Stomach (tissue), 8 donors: ENCODE measurements at regions not wholly inside any gene's neighbourhood (a gene's known extent, or its start where the extent isn't known, plus 50 kb on each side); places are given as distances from the start of the nearest gene placed in this dataset.
A peak's percentile ranks its signal among the peaks of the same experiment; 100 is the strongest.

ENCODE experiments used
- DNase-seq, 2 donors: peaks; one replicate each; pipeline versions ENCODE4 v3.0.0 to v3.0.0-alpha.2; 2013 to 2019
- H3K27ac ChIP-seq, 5 donors: fragments of 200-600 bp in 4 of 5; sonication (generic) in 4 of 5; one replicate each; pipeline ENCODE4 v1.5.1; 2013 to 2019; ENCODE audit warnings: mild to moderate bottlenecking in 1 of 5, moderate library complexity in 1 of 5
- H3K27me3 ChIP-seq, 3 donors: fragments of 200-600 bp; sonication (generic); one replicate each; pipeline ENCODE4 v1.5.1; 2017 to 2019; ENCODE audit warnings: mixed run types in 1 of 3
- H3K36me3 ChIP-seq, 4 donors: fragments of 200-600 bp; sonication (generic); 1 replicate in 3 of 4; 2 replicates in 1 of 4; pipeline ENCODE4 v1.5.1; 2016 to 2019
- H3K4me1 ChIP-seq, 4 donors: fragments of 200-600 bp; sonication (generic); one replicate each; pipeline ENCODE4 v1.5.1; 2016 to 2019
- H3K4me3 ChIP-seq, 4 donors: fragments of 200-600 bp; sonication (generic) in 3 of 4; one replicate each; pipeline ENCODE4 v1.5.1; 2016 to 2019; ENCODE audit warnings: mild to moderate bottlenecking in 1 of 4
- H3K9me3 ChIP-seq, 4 donors: fragments of 200-600 bp; sonication (generic); one replicate each; pipeline ENCODE4 v1.5.1; 2016 to 2019
- CTCF ChIP-seq, 7 experiments: fragments of 450-650 bp in 4 of 7; fragments of 200-600 bp in 3 of 7; sonication (generic) in 3 of 7; IDR thresholded peaks; one replicate each; pipeline ENCODE4 v1.5.1; 2016 to 2019; ENCODE audit warnings: antibody characterized with exemption in 7 of 7, control low read depth in 2 of 7, mild to moderate bottlenecking in 1 of 7
- EP300 ChIP-seq: sonication (generic); formaldehyde crosslinking; IDR thresholded peaks from one replicate; pipeline ENCODE4 v1.6.1; 2017; ENCODE audit warnings: antibody characterized with exemption
- POLR2A ChIP-seq, 4 donors: fragments of 450-650 bp; IDR thresholded peaks; one replicate each; pipeline ENCODE4 v1.6.1; 2016; ENCODE audit warnings: antibody characterized with exemption in 4 of 4, control low read depth in 2 of 4, mild to moderate bottlenecking in 1 of 4, moderate library complexity in 1 of 4
- POLR2AphosphoS5 ChIP-seq, 3 donors: sonication (generic); formaldehyde crosslinking; IDR thresholded peaks; one replicate each; pipeline ENCODE4 v1.6.1; 2016; ENCODE audit warnings: antibody characterized with exemption in 3 of 3
- WGBS, 5 donors: extraction: QIAGEN DNeasy Blood & Tissue Kit in 3 of 5; methylation state at CpG; one replicate each; pipeline versions ENCODE4 v1.1.5 to v1.1.7; 2013 to 2018; 5-methylcytosine and 5-hydroxymethylcytosine counted together
- intact Hi-C: fragments of 100-400 bp; cut with DNase I; formaldehyde crosslinking; loops from one replicate; pipeline ENCODE4 v1.15.1; 2023; ENCODE audit warnings: low total_unique reads
- donor health status: healthy with polysubstance abuse.
- donor health status: Bipolar disorder and iron deficiency.
- donor health status: healthy.

GRCh38 chr3:102802819-102803420 lies 368.1 kb downstream of the ZPLD1 start:
- Histone ChIP-seq H3K4me3 (no peak overlapping the region), H3K27me3 (no peaks in the 10 kb centered on the region), H3K9me3 (no peaks in the 10 kb centered on the region), H3K36me3 (no peaks in the 10 kb centered on the region), H3K4me1 (no peaks in the 10 kb centered on the region), H3K27ac (no peak overlapping the region)
- no peak for TF ChIP-seq POLR2AphosphoS5 (IDR thresholded peaks at IDR 0.05)
- no peak for TF ChIP-seq CTCF (IDR thresholded peaks at IDR 0.05)
- TF ChIP-seq POLR2A (IDR thresholded peaks at IDR 0.05), result no peak
- no peak for TF ChIP-seq EP300
- 81 to 100% (median 82%) methylated on average over 1 of the region's 1 CpG for WGBS, 5 donors
- peak in 1 of 2 donors; percentile 55 for DNase-seq
- intact Hi-C loops, result no loop called here

- Histone ChIP-seq H3K4me3 (no peak overlapping the region), H3K36me3 (no peaks in the 10 kb centered on the region), H3K27ac (no peak overlapping the region), H3K27me3 (no peaks in the 10 kb centered on the region), H3K9me3 (no peaks in the 10 kb centered on the region), H3K4me1 (no peaks in the 10 kb centered on the region)
- intact Hi-C loops, result no loop called here
- 46 to 67% (median 61%) methylated on average over 1 of the region's 1 CpG for WGBS, 5 donors
- DNase-seq, result no peak
- TF ChIP-seq EP300, result no peak
- TF ChIP-seq CTCF (IDR thresholded peaks at IDR 0.05), result no peak
Observed at GRCh38 chr3:102810937-102811336, 376.1 kb downstream of the ZPLD1 start.

- Histone ChIP-seq H3K4me1 (no peaks in the 10 kb centered on the region), H3K27me3 (no peaks in the 10 kb centered on the region), H3K4me3 (no peak overlapping the region), H3K36me3 (no peaks in the 10 kb centered on the region), H3K9me3 (no peaks in the 10 kb centered on the region), H3K27ac (no peak overlapping the region)
- TF ChIP-seq CTCF (IDR thresholded peaks at IDR 0.05) (no peak), POLR2A (IDR thresholded peaks at IDR 0.05) (no peak), EP300 (no peak), POLR2AphosphoS5 (IDR thresholded peaks at IDR 0.05) (no peak)
- WGBS, 5 donors, result 53 to 61% (median 60%) methylated on average over 3 of the region's 3 CpGs
- intact Hi-C loops, result no loop called here
- no peak for DNase-seq
Observed at GRCh38 chr3:102826636-102827035, 391.8 kb downstream of the ZPLD1 start.

GRCh38 chr3:102827386-102827785 lies 392.6 kb downstream of the ZPLD1 start:
- TF ChIP-seq POLR2A (IDR thresholded peaks at IDR 0.05) (no peak), EP300 (no peak), POLR2AphosphoS5 (IDR thresholded peaks at IDR 0.05) (no peak), CTCF (IDR thresholded peaks at IDR 0.05) (no peak)
- no peak for DNase-seq
- intact Hi-C loops, result no loop called here
- no peaks in the 10 kb centered on the region for H3K9me3 ChIP-seq
- H3K4me3 ChIP-seq, result no peak overlapping the region
- H3K4me1 ChIP-seq, result no peaks in the 10 kb centered on the region
- no peak overlapping the region for H3K27ac ChIP-seq
- H3K36me3 ChIP-seq, result no peaks in the 10 kb centered on the region
- no peaks in the 10 kb centered on the region for H3K27me3 ChIP-seq
